Loucy (cell line): ENCODE measurements at regions not wholly inside any gene's neighbourhood (a gene's known extent, or its start where the extent isn't known, plus 50 kb on each side); places are given as distances from the start of the nearest gene placed in this dataset.

Experiments used
- H2AFZ ChIP-seq: fragments of 200-600 bp; sonication (generic); 2 replicates; pipeline ENCODE4 v1.6.0; 2016; ENCODE audit warnings: antibody characterized with exemption, mild to moderate bottlenecking, low read length, moderate library complexity
- H3F3A ChIP-seq: fragments of 200-600 bp; 2 replicates; pipeline ENCODE4 v1.6.0; 2016; ENCODE audit warnings: antibody characterized with exemption, low read depth, mild to moderate bottlenecking
- H3K27me3 ChIP-seq: fragments of 200-600 bp; sonication (generic); 2 replicates; pipeline ENCODE4 v1.6.1; 2014; ENCODE audit warnings: low read length, mild to moderate bottlenecking; ENCODE audit not compliant: insufficient read depth, poor library complexity, severe bottlenecking
- H3K36me3 ChIP-seq: fragments of 200-600 bp; sonication (generic); 2 replicates; pipeline ENCODE4 v1.6.1; 2016; ENCODE audit warnings: low read length; ENCODE audit not compliant: insufficient read depth
- H3K4me1 ChIP-seq: fragments of 200-600 bp; sonication (generic); 2 replicates; pipeline ENCODE4 v1.5.1; 2014; ENCODE audit warnings: low read length, mild to moderate bottlenecking; ENCODE audit not compliant: insufficient read depth, poor library complexity, severe bottlenecking
- H3K4me2 ChIP-seq: fragments of 200-600 bp; sonication (generic); 2 replicates; pipeline ENCODE4 v1.6.0; 2014; ENCODE audit warnings: antibody characterized with exemption, low read length, low read depth, mild to moderate bottlenecking; ENCODE audit not compliant: poor library complexity, severe bottlenecking
- H3K4me3 ChIP-seq: fragments of 200-600 bp; sonication (generic); 2 replicates; pipeline ENCODE4 v1.5.1; 2014; ENCODE audit warnings: low read length, mild to moderate bottlenecking, mixed read lengths; ENCODE audit not compliant: poor library complexity, severe bottlenecking
- H3K79me2 ChIP-seq: fragments of 200-600 bp; sonication (generic); 2 replicates; pipeline ENCODE4 v1.6.1; 2014; ENCODE audit warnings: low read length; ENCODE audit not compliant: insufficient read depth
- H3K9ac ChIP-seq: fragments of 200-600 bp; sonication (generic); 2 replicates; pipeline ENCODE4 v1.6.0; 2014; ENCODE audit warnings: mild to moderate bottlenecking, low read depth, low read length, moderate library complexity; ENCODE audit not compliant: poor library complexity, severe bottlenecking
- H3K9me2 ChIP-seq: fragments of 200-600 bp; sonication (generic); replicated peaks from 2 replicates; pipeline ENCODE4 v1.6.1; 2016; ENCODE audit warnings: low read depth, low read length, mixed read lengths
- H3K9me3 ChIP-seq: fragments of 200-600 bp; sonication (generic); 2 replicates; pipeline ENCODE4 v1.6.1; 2014; ENCODE audit warnings: mild to moderate bottlenecking, antibody characterized with exemption, low read length, low read depth; ENCODE audit not compliant: insufficient read depth
- H4K20me1 ChIP-seq: fragments of 200-600 bp; sonication (generic); 2 replicates; pipeline ENCODE4 v1.6.0; 2014; ENCODE audit warnings: antibody characterized with exemption, low read length, mild to moderate bottlenecking; ENCODE audit not compliant: insufficient read depth, poor library complexity, severe bottlenecking
- CTCF ChIP-seq: fragments of 200-600 bp; sonication (generic); conservative IDR thresholded peaks from 2 replicates; pipeline ENCODE4 v1.5.1; 2014; ENCODE audit warnings: mild to moderate bottlenecking, antibody characterized with exemption, low read length
- EZH2phosphoT487 ChIP-seq: fragments of 200-600 bp; IDR thresholded peaks from 2 replicates; pipeline ENCODE4 v1.6.1; 2018; ENCODE audit warnings: antibody characterized with exemption, mild to moderate bottlenecking, moderate library complexity, borderline replicate concordance

GRCh38 chr16:65410801-65411200 lies 288.9 kb upstream of the CDH11 start:
- Histone ChIP-seq H2AFZ (no peak overlapping the region), H3K4me3 (no peak overlapping the region), H3K79me2 (no peaks in the 10 kb centered on the region), H3K9me3 (no peaks in the 10 kb centered on the region), H3K27me3 (no peaks in the 10 kb centered on the region), H3K4me2 (no peak overlapping the region), H3K9me2 (no peaks in the 10 kb centered on the region), H3F3A (no peaks in the 10 kb centered on the region), H3K36me3 (no peaks in the 10 kb centered on the region), H3K4me1 (no peaks in the 10 kb centered on the region), H3K9ac (no peak overlapping the region), H4K20me1 (no peaks in the 10 kb centered on the region)
- TF ChIP-seq EZH2phosphoT487 (no peak), CTCF (no peak)

GRCh38 chr16:65409510-65409909 lies 287.6 kb upstream of the CDH11 start:
- H3K4me1 ChIP-seq = no peaks in the 10 kb centered on the region

GRCh38 chr16:65406933-65407332 lies 285.1 kb upstream of the CDH11 start:
- H3K27me3 ChIP-seq = no peaks in the 10 kb centered on the region
- no peaks in the 10 kb centered on the region for H3K9me2 ChIP-seq
- H3K4me1 ChIP-seq = no peaks in the 10 kb centered on the region
- H3F3A ChIP-seq = no peaks in the 10 kb centered on the region
- TF ChIP-seq CTCF (no peak), EZH2phosphoT487 (no peak)
- H2AFZ ChIP-seq = no peak overlapping the region
- no peak overlapping the region for H3K4me2 ChIP-seq
- no peaks in the 10 kb centered on the region for H3K36me3 ChIP-seq
- H3K9me3 ChIP-seq = no peaks in the 10 kb centered on the region
- H4K20me1 ChIP-seq = no peaks in the 10 kb centered on the region
- H3K4me3 ChIP-seq = no peak overlapping the region
- H3K9ac ChIP-seq = no peak overlapping the region
- no peaks in the 10 kb centered on the region for H3K79me2 ChIP-seq

More at GRCh38 chr16:65409510-65409909, 287.6 kb upstream of the CDH11 start:
- Histone ChIP-seq H3K9me3 (no peaks in the 10 kb centered on the region), H3F3A (no peaks in the 10 kb centered on the region), H2AFZ (no peak overlapping the region), H3K9ac (no peak overlapping the region), H3K36me3 (no peaks in the 10 kb centered on the region), H4K20me1 (no peaks in the 10 kb centered on the region), H3K27me3 (no peaks in the 10 kb centered on the region), H3K4me3 (no peak overlapping the region), H3K9me2 (no peaks in the 10 kb centered on the region), H3K79me2 (no peaks in the 10 kb centered on the region), H3K4me2 (no peak overlapping the region)
- TF ChIP-seq EZH2phosphoT487 = no peak
- TF ChIP-seq CTCF = no peak
